ENCODE measurements at regions not wholly inside any gene's neighbourhood (a gene's known extent, or its start where the extent isn't known, plus 50 kb on each side); places are given as distances from the start of the nearest gene placed in this dataset.

DNA sequence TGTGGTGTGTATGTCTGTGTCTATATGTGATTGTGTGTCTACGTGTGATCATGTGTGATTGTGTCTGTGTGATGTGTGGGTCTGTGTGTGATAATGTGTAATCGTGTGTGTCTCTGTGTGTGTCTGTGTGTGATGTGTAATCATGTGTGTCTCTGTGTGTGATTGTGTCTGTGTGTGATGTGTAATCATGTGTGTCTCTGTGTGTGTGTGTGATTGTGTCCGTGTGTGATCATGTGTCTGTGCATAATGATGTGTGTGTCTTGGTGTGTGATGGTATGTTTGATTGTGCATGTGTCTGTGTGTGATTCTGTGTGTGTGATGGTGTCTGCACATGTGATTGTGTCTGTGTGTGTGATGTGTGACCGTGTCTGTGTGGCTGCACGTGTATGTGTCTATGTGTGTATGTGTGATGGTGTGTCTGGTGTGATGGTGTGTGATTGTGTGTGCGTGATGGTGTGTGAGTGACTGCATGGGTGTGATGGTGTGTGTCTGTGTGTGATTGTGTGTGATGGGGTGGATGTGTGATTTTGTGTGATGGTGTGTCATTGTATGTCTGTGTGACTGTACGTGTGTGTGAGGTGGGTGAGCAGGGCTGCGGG lies 78.9 kb downstream of the RTP5 start:
- ATAC-seq (ENCODE audit: poor library complexity) (no peak), DNase-seq (no peak)
- Histone ChIP-seq H3K27ac (ENCODE audit: low read depth in 1 of 2, low read length in 2 of 2) (no peak overlapping the region), H3K36me3 (ENCODE audit: insufficient read depth, low read length) (no peaks in the 10 kb centered on the region), H3K4me1 (ENCODE audit: insufficient read depth, low read length) (peaks cover 11% of the 10 kb centered on the region), H3K27me3 (ENCODE audit: control insufficient read depth in 1 of 2, insufficient read depth in 2 of 2, low read length in 2 of 2) (no peaks in the 10 kb centered on the region), H3K9me3 (ENCODE audit: control insufficient read depth in 1 of 2, insufficient read depth in 1 of 2, low read length in 2 of 2) (peaks cover 0 to 5% of the 10 kb centered on the region in 2 experiments), H3K4me3 (ENCODE audit: low read length) (no peak overlapping the region)
- Mint-ChIP-seq H3K9me3 (no peaks in the 10 kb centered on the region), H3K27ac (no peak overlapping the region), H3K36me3 (ENCODE audit: low read depth) (no peaks in the 10 kb centered on the region), H3K4me3 (no peak overlapping the region), H3K27me3 (no peaks in the 10 kb centered on the region), H3K4me1 (ENCODE audit: low read depth) (peaks cover 6% of the 10 kb centered on the region)
- CTCF ChIA-PET, result no interaction called here
- TF ChIP-seq CTCF (IDR thresholded peaks at IDR 0.05), result no peak
- intact Hi-C loops (cut with DNase I, micrococcal nuclease), result no loop called here
- POLR2A ChIA-PET, result no interaction called here

- no peak overlapping the region for H3K27ac Mint-ChIP-seq
- ATAC-seq (ENCODE audit: poor library complexity), result no peak
- H3K4me3 Mint-ChIP-seq, result no peak overlapping the region
- Histone ChIP-seq H3K36me3 (ENCODE audit: insufficient read depth, low read length) (no peaks in the 10 kb centered on the region), H3K4me1 (ENCODE audit: insufficient read depth, low read length) (peaks cover 11% of the 10 kb centered on the region), H3K27ac (ENCODE audit: low read depth in 1 of 2, low read length in 2 of 2) (no peak overlapping the region), H3K27me3 (ENCODE audit: control insufficient read depth in 1 of 2, insufficient read depth in 2 of 2, low read length in 2 of 2) (no peaks in the 10 kb centered on the region), H3K9me3 (ENCODE audit: control insufficient read depth in 1 of 2, insufficient read depth in 1 of 2, low read length in 2 of 2) (peaks cover 0 to 5% of the 10 kb centered on the region in 2 experiments), H3K4me3 (ENCODE audit: low read length) (no peak overlapping the region)
- no peak for DNase-seq
- peaks cover 6% of the 10 kb centered on the region for H3K4me1 Mint-ChIP-seq (ENCODE audit: low read depth)
- no peaks in the 10 kb centered on the region for H3K36me3 Mint-ChIP-seq (ENCODE audit: low read depth)
- no peak for TF ChIP-seq CTCF (IDR thresholded peaks at IDR 0.05)
- ChIA-PET CTCF (no interaction called here), POLR2A (no interaction called here)
- H3K27me3 Mint-ChIP-seq, result no peaks in the 10 kb centered on the region
- H3K9me3 Mint-ChIP-seq, result no peaks in the 10 kb centered on the region
- intact Hi-C loops (cut with DNase I, micrococcal nuclease), result no loop called here
These were observed 79.6 kb downstream of the RTP5 start for GRCh38 chr2:241948901-241949735.

- DNase-seq (no peak), ATAC-seq (ENCODE audit: poor library complexity) (no peak)
- Mint-ChIP-seq H3K9me3 (no peaks in the 10 kb centered on the region), H3K27me3 (no peaks in the 10 kb centered on the region), H3K4me3 (no peak overlapping the region), H3K27ac (no peak overlapping the region), H3K36me3 (ENCODE audit: low read depth) (no peaks in the 10 kb centered on the region), H3K4me1 (ENCODE audit: low read depth) (peaks cover 6% of the 10 kb centered on the region)
- no peak for TF ChIP-seq CTCF (IDR thresholded peaks at IDR 0.05)
- H3K27ac ChIP-seq (ENCODE audit: low read depth in 1 of 2, low read length in 2 of 2), result no peak overlapping the region
- POLR2A ChIA-PET, result no interaction called here
- peaks cover 0 to 5% of the 10 kb centered on the region in 2 experiments for H3K9me3 ChIP-seq (ENCODE audit: control insufficient read depth in 1 of 2, insufficient read depth in 1 of 2, low read length in 2 of 2)
- peaks cover 11% of the 10 kb centered on the region for H3K4me1 ChIP-seq (ENCODE audit: insufficient read depth, low read length)
- no peak overlapping the region for H3K4me3 ChIP-seq (ENCODE audit: low read length)
- CTCF ChIA-PET, result no interaction called here
- H3K36me3 ChIP-seq (ENCODE audit: insufficient read depth, low read length), result no peaks in the 10 kb centered on the region
- intact Hi-C loops (cut with DNase I, micrococcal nuclease), result no loop called here
- no peaks in the 10 kb centered on the region for H3K27me3 ChIP-seq (ENCODE audit: control insufficient read depth in 1 of 2, insufficient read depth in 2 of 2, low read length in 2 of 2)
These were observed 80.3 kb downstream of the RTP5 start for GRCh38 chr2:241949736-241950412.

Measured in CD4-positive, alpha-beta T cell (primary cell).